MM.1S (cell line): ENCODE measurements at regions not wholly inside any gene's neighbourhood (a gene's known extent, or its start where the extent isn't known, plus 50 kb on each side); places are given as distances from the start of the nearest gene placed in this dataset.

Experiments
- DNase-seq: peaks from one replicate; pipeline ENCODE4 v3.0.0-alpha.2; 2015
- H2AFZ ChIP-seq: fragments of 300-600 bp; sonication (generic); 2 replicates; pipeline ENCODE4 v1.6.0; 2016; ENCODE audit warnings: antibody characterized with exemption, low read length
- H3F3A ChIP-seq: fragments of 300-600 bp; sonication (generic); 2 replicates; pipeline ENCODE4 v1.6.1; 2016; ENCODE audit warnings: mild to moderate bottlenecking, antibody characterized with exemption, low read length, moderate library complexity, mixed read lengths; ENCODE audit not compliant: insufficient read depth
- H3K27ac ChIP-seq: fragments of 300-600 bp; sonication (generic); 2 replicates; pipeline ENCODE4 v1.5.1; 2016; ENCODE audit warnings: mild to moderate bottlenecking, low read length
- H3K27me3 ChIP-seq: fragments of 300-600 bp; sonication (generic); replicated peaks from 2 replicates; pipeline ENCODE4 v1.6.0; 2016; ENCODE audit warnings: low read length; ENCODE audit not compliant: insufficient read depth
- H3K36me3 ChIP-seq: fragments of 300-600 bp; sonication (generic); replicated peaks from 2 replicates; pipeline ENCODE4 v1.6.1; 2016; ENCODE audit warnings: mild to moderate bottlenecking, low read length, mixed read lengths; ENCODE audit not compliant: insufficient read depth
- H3K4me1 ChIP-seq: fragments of 300-600 bp; sonication (generic); 2 replicates; pipeline ENCODE4 v1.6.1; 2016; ENCODE audit warnings: low read length, mixed read lengths
- H3K4me2 ChIP-seq: fragments of 300-600 bp; sonication (generic); 2 replicates; pipeline ENCODE4 v1.6.0; 2016; ENCODE audit warnings: low read depth, low read length
- H3K4me3 ChIP-seq: fragments of 300-600 bp; sonication (generic); 2 replicates; pipeline ENCODE4 v1.5.1; 2016; ENCODE audit warnings: low read length, mixed read lengths
- H3K79me2 ChIP-seq: fragments of 300-600 bp; sonication (generic); 2 replicates; pipeline ENCODE4 v1.6.1; 2016; ENCODE audit warnings: mixed run types, low read length, mixed read lengths
- H3K9ac ChIP-seq: fragments of 300-600 bp; sonication (generic); 2 replicates; pipeline ENCODE4 v1.6.1; 2016; ENCODE audit warnings: low read length, mixed read lengths
- H3K9me2 ChIP-seq: fragments of 300-600 bp; sonication (generic); replicated peaks from 2 replicates; pipeline ENCODE4 v1.6.1; 2016; ENCODE audit warnings: mild to moderate bottlenecking, low read length, mixed read lengths; ENCODE audit not compliant: insufficient read depth
- H3K9me3 ChIP-seq: fragments of 300-600 bp; sonication (generic); replicated peaks from 2 replicates; pipeline ENCODE4 v1.6.1; 2016; ENCODE audit warnings: mild to moderate bottlenecking, low read length, mixed read lengths; ENCODE audit not compliant: insufficient read depth
- H4K20me1 ChIP-seq: fragments of 300-600 bp; sonication (generic); 2 replicates; pipeline ENCODE4 v1.6.1; 2016; ENCODE audit warnings: mild to moderate bottlenecking, low read length, moderate library complexity, mixed read lengths; ENCODE audit not compliant: insufficient read depth
- CTCF ChIP-seq: fragments of 300-600 bp; sonication (generic); IDR thresholded peaks from 2 replicates; pipeline ENCODE4 v1.5.1; 2016; ENCODE audit warnings: antibody characterized with exemption, low read length, mixed read lengths
- EZH2 ChIP-seq: fragments of 300-600 bp; sonication (generic); optimal IDR thresholded peaks from 2 replicates; pipeline ENCODE3; 2017; ENCODE audit warnings: low read depth, mild to moderate bottlenecking, antibody characterized with exemption, low read length, mixed read lengths
- EZH2phosphoT487 ChIP-seq: fragments of 300-600 bp; sonication (generic); IDR thresholded peaks from 2 replicates; pipeline ENCODE4 v1.6.1; 2018; ENCODE audit warnings: antibody characterized with exemption, low read length

GRCh38 chr13:73158851-73159250 lies 100.0 kb downstream of the KLF5 start:
- no peaks in the 10 kb centered on the region for H3F3A ChIP-seq
- no peaks in the 10 kb centered on the region for H4K20me1 ChIP-seq
- no peak for TF ChIP-seq EZH2phosphoT487
- no peak for TF ChIP-seq CTCF
- no peak for TF ChIP-seq EZH2
- no peaks in the 10 kb centered on the region for H3K9me2 ChIP-seq
- no peak for DNase-seq
- H3K9ac ChIP-seq: no peak overlapping the region
- no peaks in the 10 kb centered on the region for H3K9me3 ChIP-seq
- H3K4me2 ChIP-seq: no peak overlapping the region
- no peaks in the 10 kb centered on the region for H3K79me2 ChIP-seq
- H2AFZ ChIP-seq: no peak overlapping the region
- H3K4me1 ChIP-seq: no peaks in the 10 kb centered on the region
- no peak overlapping the region for H3K27ac ChIP-seq
- H3K27me3 ChIP-seq: no peaks in the 10 kb centered on the region
- no peaks in the 10 kb centered on the region for H3K36me3 ChIP-seq
- no peak overlapping the region for H3K4me3 ChIP-seq

GRCh38 chr13:73157031-73157430 lies 98.2 kb downstream of the KLF5 start:
- Histone ChIP-seq H3K27ac (no peak overlapping the region), H3K9me3 (no peaks in the 10 kb centered on the region), H2AFZ (no peak overlapping the region), H3K36me3 (no peaks in the 10 kb centered on the region), H3K4me2 (no peak overlapping the region), H3K4me3 (no peak overlapping the region), H3F3A (no peaks in the 10 kb centered on the region), H3K4me1 (no peaks in the 10 kb centered on the region), H4K20me1 (no peaks in the 10 kb centered on the region), H3K9me2 (no peaks in the 10 kb centered on the region), H3K27me3 (no peaks in the 10 kb centered on the region), H3K79me2 (no peaks in the 10 kb centered on the region), H3K9ac (no peak overlapping the region)
- TF ChIP-seq EZH2phosphoT487 (no peak), CTCF (no peak), EZH2 (no peak)
- no peak for DNase-seq

GRCh38 chr13:73146707-73147106 lies 87.9 kb downstream of the KLF5 start:
- Histone ChIP-seq H3K4me1 (no peaks in the 10 kb centered on the region), H3F3A (no peaks in the 10 kb centered on the region), H3K4me3 (no peak overlapping the region), H3K27ac (no peak overlapping the region), H3K79me2 (no peaks in the 10 kb centered on the region), H4K20me1 (no peaks in the 10 kb centered on the region), H3K9ac (no peak overlapping the region), H2AFZ (no peak overlapping the region), H3K4me2 (no peak overlapping the region), H3K9me2 (no peaks in the 10 kb centered on the region), H3K36me3 (no peaks in the 10 kb centered on the region), H3K27me3 (no peaks in the 10 kb centered on the region), H3K9me3 (no peaks in the 10 kb centered on the region)
- no peak for TF ChIP-seq CTCF
- no peak for TF ChIP-seq EZH2
- no peak for TF ChIP-seq EZH2phosphoT487
- DNase-seq: no peak
